ENCODE measurements at regions not wholly inside any gene's neighbourhood (a gene's known extent, or its start where the extent isn't known, plus 50 kb on each side); places are given as distances from the start of the nearest gene placed in this dataset.

GRCh38 chr13:30151388-30151787 lies 156.0 kb downstream of the KATNAL1 start:
- DNase-seq, result no peak

GRCh38 chr13:30149248-30149647 lies 158.1 kb downstream of the KATNAL1 start:
- DNase-seq, result no peak

GRCh38 chr13:30148786-30149185 lies 158.6 kb downstream of the KATNAL1 start:
- DNase-seq, result no peak

GRCh38 chr13:30148171-30148754 lies 159.1 kb downstream of the KATNAL1 start:
- peak; percentile 30 for DNase-seq

- no peak for DNase-seq
Observed at GRCh38 chr13:30147421-30147820, 159.9 kb downstream of the KATNAL1 start.

- DNase-seq, result no peak
Observed at GRCh38 chr13:30147015-30147414, 160.3 kb downstream of the KATNAL1 start.

- no peak for DNase-seq
Observed at GRCh38 chr13:30145709-30146367, 161.5 kb downstream of the KATNAL1 start.

- no peak for DNase-seq
Observed at GRCh38 chr13:30143666-30144400, 163.5 kb downstream of the KATNAL1 start.

GRCh38 chr13:30142486-30143211 lies 164.7 kb downstream of the KATNAL1 start:
- peak; percentile 17 for DNase-seq

GRCh38 chr13:30141775-30142485 lies 165.4 kb downstream of the KATNAL1 start:
- DNase-seq, result no peak

- DNase-seq, result no peak
Observed at GRCh38 chr13:30140973-30141372, 166.4 kb downstream of the KATNAL1 start.

GRCh38 chr13:30138511-30138910 lies 168.8 kb downstream of the KATNAL1 start:
- no peak for DNase-seq

- DNase-seq, result no peak
Observed at GRCh38 chr13:30135868-30136267, 171.5 kb downstream of the KATNAL1 start.

GRCh38 chr13:30135351-30135750 lies 172.0 kb downstream of the KATNAL1 start:
- DNase-seq, result no peak

- no peak for DNase-seq
Observed at GRCh38 chr13:30134578-30134977, 172.8 kb downstream of the KATNAL1 start.

GRCh38 chr13:30133996-30134395 lies 173.4 kb downstream of the KATNAL1 start:
- DNase-seq, result no peak

- DNase-seq, result no peak
Observed at GRCh38 chr13:30133554-30133912, 173.8 kb downstream of the KATNAL1 start.

- peak; percentile 98 for DNase-seq
Observed at GRCh38 chr13:30132623-30133553, 174.5 kb downstream of the KATNAL1 start.

GRCh38 chr13:30129411-30129810 lies 177.9 kb downstream of the KATNAL1 start:
- no peak for DNase-seq

- DNase-seq, result no peak
Observed at GRCh38 chr13:30128591-30128990, 178.8 kb downstream of the KATNAL1 start.

GRCh38 chr13:30128095-30128494 lies 179.3 kb downstream of the KATNAL1 start:
- no peak for DNase-seq
